Renal cortical epithelial cell (primary cell): ENCODE measurements at regions not wholly inside any gene's neighbourhood (a gene's known extent, or its start where the extent isn't known, plus 50 kb on each side); places are given as distances from the start of the nearest gene placed in this dataset.

Experiments used
- DNase-seq: peaks from one replicate; pipeline ENCODE4 v3.0.0-alpha.2; 2011; ENCODE audit warnings: low read depth

- no peak for DNase-seq
Observed at GRCh38 chr20:16119909-16120308, 453.3 kb downstream of the KIF16B start.

GRCh38 chr20:16115911-16116552 lies 457.2 kb downstream of the KIF16B start:
- DNase-seq, result no peak

GRCh38 chr20:16113736-16114135 lies 459.5 kb downstream of the KIF16B start:
- DNase-seq, result peak; percentile 26

- no peak for DNase-seq
Observed at GRCh38 chr20:16111852-16112412, 461.3 kb downstream of the KIF16B start.

GRCh38 chr20:16111172-16111832 lies 461.9 kb downstream of the KIF16B start:
- DNase-seq, result no peak

GRCh38 chr20:16107172-16107870 lies 465.9 kb downstream of the KIF16B start:
- no peak for DNase-seq

- DNase-seq, result no peak
Observed at GRCh38 chr20:16106191-16106849, 466.9 kb downstream of the KIF16B start.

- no peak for DNase-seq
Observed at GRCh38 chr20:16104783-16105182, 468.5 kb downstream of the KIF16B start.
